Muscle of leg (tissue), 3 donors: ENCODE measurements at regions not wholly inside any gene's neighbourhood (a gene's known extent, or its start where the extent isn't known, plus 50 kb on each side); places are given as distances from the start of the nearest gene placed in this dataset.
A peak's percentile ranks its signal among the peaks of the same experiment; 100 is the strongest.
"Not testable (repeated sequence)": the region's sequence is repeated elsewhere in the genome, so short reads cannot be mapped to it uniquely, and the experiment has no call there.

Experiments used
- DNase-seq: peaks from one replicate; pipeline ENCODE4 v3.0.0; 2013
- H3K27ac ChIP-seq: one replicate; pipeline ENCODE4 v1.5.1; 2013; ENCODE audit warnings: mild to moderate bottlenecking, low read length, control low read depth
- H3K27me3 ChIP-seq: one replicate; pipeline ENCODE4 v1.6.1; 2013; ENCODE audit warnings: low read length; ENCODE audit not compliant: control insufficient read depth, insufficient read depth
- H3K36me3 ChIP-seq: one replicate; pipeline ENCODE4 v1.6.1; 2013; ENCODE audit warnings: low read length; ENCODE audit not compliant: control insufficient read depth, insufficient read depth
- H3K4me1 ChIP-seq: one replicate; pipeline ENCODE4 v1.6.1; 2013; ENCODE audit warnings: low read length; ENCODE audit not compliant: control insufficient read depth, insufficient read depth
- H3K4me3 ChIP-seq: one replicate; pipeline ENCODE4 v1.5.1; 2013; ENCODE audit warnings: low read length, control low read depth
- H3K9me3 ChIP-seq: replicated peaks from 2 replicates; pipeline ENCODE4 v1.6.1; 2013; ENCODE audit warnings: low read depth, low read length; ENCODE audit not compliant: control insufficient read depth
- WGBS: methylation state at CpG from one replicate; pipeline ENCODE4 v1.1.5; 2013; ENCODE audit warnings: missing lambda C conversion rate; ENCODE audit not compliant: insufficient coverage; 5-methylcytosine and 5-hydroxymethylcytosine counted together

DNA sequence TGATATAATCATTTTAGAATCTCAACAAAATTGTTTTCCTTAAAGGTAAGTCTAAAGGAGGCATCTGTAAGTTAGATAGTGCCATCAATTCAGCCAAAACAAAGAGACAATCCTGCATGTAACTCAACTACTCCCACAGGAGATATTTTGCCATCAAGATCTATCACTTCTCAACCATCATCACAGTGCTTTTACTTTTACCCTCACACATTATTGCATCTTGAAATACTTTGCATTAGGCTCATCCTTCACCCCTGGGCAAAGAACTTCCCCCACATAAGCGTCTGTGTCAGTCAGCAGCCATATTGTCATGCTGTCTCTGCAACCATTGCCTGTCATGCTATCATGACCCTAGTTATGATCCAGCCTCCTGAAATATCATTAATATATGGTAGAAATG lies 54.9 kb upstream of the NLGN1 start:
- Histone ChIP-seq H3K27me3 (no peaks in the 10 kb centered on the region), H3K9me3 (no peaks in the 10 kb centered on the region), H3K36me3 (no peaks in the 10 kb centered on the region), H3K27ac (no peak overlapping the region), H3K4me3 (no peak overlapping the region), H3K4me1 (no peaks in the 10 kb centered on the region)
- no CpG with 5 or more reads among the region's 1 CpG for WGBS
- DNase-seq: no peak

DNA sequence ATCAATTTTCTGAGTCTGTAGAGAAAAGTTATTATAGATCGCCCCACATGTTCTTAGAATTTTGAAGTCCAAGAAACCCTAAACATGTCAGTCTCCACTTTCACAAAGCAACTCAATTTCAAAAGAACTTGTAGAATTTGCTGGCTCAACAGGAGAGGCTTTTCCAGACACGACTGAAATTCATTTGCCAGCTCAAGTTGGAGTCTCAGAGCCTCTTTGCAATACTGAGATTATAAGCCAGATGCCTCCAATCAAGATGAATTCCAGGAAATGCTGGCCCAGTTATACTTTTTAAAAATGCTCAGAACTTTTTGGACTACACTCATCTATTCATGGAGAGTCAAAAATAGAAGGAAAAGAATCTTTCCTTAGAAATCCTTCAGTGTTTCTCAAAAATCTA lies 56.9 kb upstream of the NLGN1 start:
- Histone ChIP-seq H3K36me3 (no peaks in the 10 kb centered on the region), H3K9me3 (no peaks in the 10 kb centered on the region), H3K27me3 (no peaks in the 10 kb centered on the region), H3K27ac (no peak overlapping the region), H3K4me3 (no peak overlapping the region), H3K4me1 (no peaks in the 10 kb centered on the region)
- DNase-seq: peak; percentile 48
- 13% methylated on average over 1 of the region's 2 CpGs for WGBS

- WGBS: no CpG with 5 or more reads among the region's 5 CpGs
- no peak for DNase-seq
- H3K9me3 ChIP-seq: no peaks in the 10 kb centered on the region
- H3K4me3 ChIP-seq: no peak overlapping the region
- no peaks in the 10 kb centered on the region for H3K27me3 ChIP-seq
- H3K4me1 ChIP-seq: no peaks in the 10 kb centered on the region
- no peaks in the 10 kb centered on the region for H3K36me3 ChIP-seq
- H3K27ac ChIP-seq: no peak overlapping the region
Measured at GRCh38 chr3:173336261-173336660, 61.3 kb upstream of the NLGN1 start.

DNA sequence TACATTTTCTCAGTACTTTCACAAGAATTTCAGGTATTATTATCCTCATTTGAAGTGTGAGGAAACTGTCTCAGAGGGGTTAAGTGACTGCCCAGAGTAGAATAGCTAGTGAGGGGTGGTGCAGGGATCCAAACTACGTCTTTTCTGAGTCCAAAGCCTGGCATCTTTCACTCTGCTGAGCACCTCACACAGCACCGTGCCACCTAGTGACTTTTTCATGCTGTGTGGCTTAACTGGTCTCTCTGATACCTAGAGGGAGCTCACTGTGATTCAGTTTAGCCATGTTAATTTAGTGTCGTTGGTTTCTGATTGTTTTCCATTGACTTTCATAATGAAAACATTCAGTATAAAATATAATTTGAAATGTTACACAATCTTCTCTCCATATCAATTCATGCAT lies 91.4 kb upstream of the NLGN1 start:
- WGBS: 38% methylated on average over 1 of the region's 3 CpGs
- Histone ChIP-seq H3K27ac (no peak overlapping the region), H3K4me1 (no peaks in the 10 kb centered on the region), H3K9me3 (no peaks in the 10 kb centered on the region), H3K36me3 (no peaks in the 10 kb centered on the region), H3K4me3 (no peak overlapping the region), H3K27me3 (no peaks in the 10 kb centered on the region)
- no peak for DNase-seq

DNA sequence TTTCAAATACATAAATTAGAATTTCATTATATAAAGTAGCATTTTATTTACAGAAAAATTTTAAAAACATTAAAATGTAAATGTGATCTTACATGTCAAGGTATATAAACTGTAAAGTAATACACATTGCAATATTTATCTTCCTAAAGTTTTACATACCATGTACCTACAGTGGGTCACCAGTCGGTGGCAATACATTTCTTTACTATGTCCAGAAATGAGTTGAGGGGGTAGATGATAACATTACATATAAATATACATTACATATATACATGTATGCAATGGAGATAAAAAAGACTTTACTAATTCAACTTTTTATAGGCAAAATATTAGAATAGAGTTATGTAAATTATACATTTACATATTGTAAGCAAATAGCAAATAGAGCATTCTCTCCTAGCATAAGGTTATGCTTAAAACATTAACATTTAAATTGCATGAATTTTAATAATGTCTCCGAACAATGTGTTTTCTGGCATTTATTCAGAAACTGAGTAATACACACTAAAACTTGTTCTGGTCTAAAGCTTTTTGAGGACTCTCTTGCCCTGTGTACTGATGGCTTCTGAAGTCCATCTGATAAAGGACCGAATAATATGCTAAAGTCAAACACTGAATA lies 93.3 kb upstream of the NLGN1 start:
- no peaks in the 10 kb centered on the region for H3K36me3 ChIP-seq
- H3K27ac ChIP-seq: no peak overlapping the region
- no peaks in the 10 kb centered on the region for H3K27me3 ChIP-seq
- H3K9me3 ChIP-seq: no peaks in the 10 kb centered on the region
- H3K4me3 ChIP-seq: no peak overlapping the region
- DNase-seq: no peak
- H3K4me1 ChIP-seq: no peaks in the 10 kb centered on the region
- WGBS: no CpG with 5 or more reads among the region's 3 CpGs

GRCh38 chr3:173301647-173302046 lies 95.9 kb upstream of the NLGN1 start:
- no peak overlapping the region for H3K27ac ChIP-seq
- H3K4me1 ChIP-seq: no peaks in the 10 kb centered on the region
- 57% methylated on average over 1 of the region's 5 CpGs for WGBS
- H3K4me3 ChIP-seq: no peak overlapping the region
- no peaks in the 10 kb centered on the region for H3K27me3 ChIP-seq
- DNase-seq: no peak
- H3K9me3 ChIP-seq: peaks cover 2% of the 10 kb centered on the region
- no peaks in the 10 kb centered on the region for H3K36me3 ChIP-seq

DNA sequence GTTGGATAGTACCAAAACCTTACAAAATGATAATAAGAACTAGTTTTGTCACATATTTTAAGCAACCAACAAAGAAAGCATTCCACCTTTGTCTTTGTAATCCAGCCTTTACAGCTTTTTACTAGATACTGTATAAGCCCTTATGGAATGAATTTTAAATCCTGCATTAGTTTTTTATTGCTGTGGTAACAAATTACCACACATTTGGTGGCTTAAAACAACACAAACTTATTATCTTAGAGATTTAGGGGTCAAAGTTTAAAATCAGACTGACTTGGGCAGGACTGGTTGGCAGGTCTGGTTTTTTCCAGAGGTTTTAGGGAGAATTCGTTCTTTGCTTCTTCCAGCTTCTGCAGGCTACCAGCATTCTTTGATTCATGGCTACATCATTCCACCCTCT lies 108.5 kb upstream of the NLGN1 start:
- DNase-seq: no peak
- Histone ChIP-seq H3K4me3 (no peak overlapping the region), H3K9me3 (no peaks in the 10 kb centered on the region), H3K4me1 (no peaks in the 10 kb centered on the region), H3K27ac (no peak overlapping the region), H3K27me3 (no peaks in the 10 kb centered on the region), H3K36me3 (no peaks in the 10 kb centered on the region)
- WGBS: no CpG with 5 or more reads among the region's 1 CpG

GRCh38 chr3:173287361-173287760 lies 110.2 kb upstream of the NLGN1 start:
- Histone ChIP-seq H3K4me3 (no peak overlapping the region), H3K36me3 (no peaks in the 10 kb centered on the region), H3K27me3 (no peaks in the 10 kb centered on the region), H3K27ac (no peak overlapping the region), H3K4me1 (no peaks in the 10 kb centered on the region), H3K9me3 (no peaks in the 10 kb centered on the region)
- DNase-seq: no peak
- no CpG with 5 or more reads among the region's 3 CpGs for WGBS

DNA sequence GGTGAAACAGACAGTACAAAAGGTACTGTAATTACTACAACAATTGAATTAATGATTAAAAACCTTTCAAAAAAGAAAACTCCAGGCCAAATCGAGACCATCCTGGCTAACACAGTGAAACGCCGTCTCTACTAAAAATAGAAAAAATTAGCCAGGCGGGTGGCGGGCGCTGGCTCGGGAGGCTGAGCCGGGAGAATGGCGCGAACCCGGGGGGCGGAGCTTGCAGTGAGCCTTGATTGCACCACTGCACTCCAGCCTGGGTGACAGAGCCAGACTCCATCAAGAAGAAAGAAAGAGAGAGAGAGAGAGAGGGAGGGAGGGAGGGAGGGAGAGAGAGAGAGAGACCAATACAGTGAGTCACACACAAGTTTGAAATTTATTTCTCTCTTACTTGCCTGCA lies 111.0 kb upstream of the NLGN1 start:
- H3K4me3 ChIP-seq, H3K4me1 ChIP-seq, H3K27me3 ChIP-seq, H3K36me3 ChIP-seq, H3K27ac ChIP-seq, DNase-seq, H3K9me3 ChIP-seq: not testable (repeated sequence)
- WGBS: 90% methylated on average over 2 of the region's 12 CpGs

- Histone ChIP-seq H3K27me3 (no peaks in the 10 kb centered on the region), H3K4me3 (no peak overlapping the region), H3K4me1 (no peaks in the 10 kb centered on the region), H3K36me3 (no peaks in the 10 kb centered on the region), H3K9me3 (no peaks in the 10 kb centered on the region), H3K27ac (no peak overlapping the region)
- WGBS: 63% methylated on average over 4 of the region's 6 CpGs
- DNase-seq: no peak
Measured at GRCh38 chr3:173284301-173284700, 113.2 kb upstream of the NLGN1 start.

DNA sequence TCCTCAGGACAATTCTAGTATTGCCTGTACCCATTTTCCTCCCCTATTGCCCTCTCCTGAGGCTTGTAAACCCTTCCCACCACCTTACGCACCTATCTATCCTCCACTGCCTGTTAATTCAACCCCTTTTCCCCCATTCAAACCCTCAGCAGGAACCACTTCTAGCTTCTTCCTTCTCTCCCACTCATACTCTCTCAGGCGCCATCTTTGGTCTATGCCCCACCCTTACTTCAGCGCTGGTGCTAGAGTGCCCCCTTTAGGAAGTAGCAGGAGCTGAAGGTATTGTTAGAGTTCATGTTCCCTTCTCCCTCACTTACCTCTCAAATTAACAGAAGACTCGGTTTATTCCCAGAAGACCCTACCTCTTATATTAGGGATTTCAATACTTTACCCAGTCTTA lies 121.8 kb upstream of the NLGN1 start:
- 98% methylated on average over 2 of the region's 4 CpGs for WGBS
- no peaks in the 10 kb centered on the region for H3K27me3 ChIP-seq
- H3K9me3 ChIP-seq: no peaks in the 10 kb centered on the region
- no peaks in the 10 kb centered on the region for H3K36me3 ChIP-seq
- H3K4me1 ChIP-seq: no peaks in the 10 kb centered on the region
- H3K27ac ChIP-seq: no peak overlapping the region
- DNase-seq: no peak
- no peak overlapping the region for H3K4me3 ChIP-seq
